Activated T-cell treated with anti-CD3 and anti-CD28 coated beads, Interleukin-2, amount 50 U/mL, for 24 hours (primary cell): ENCODE measurements at regions not wholly inside any gene's neighbourhood (a gene's known extent, or its start where the extent isn't known, plus 50 kb on each side); places are given as distances from the start of the nearest gene placed in this dataset.

Source experiments
- DNase-seq: peaks from one replicate; pipeline ENCODE4 v3.0.0-alpha.2; 2020
- H3K27ac Mint-ChIP-seq: 2 replicates; pipeline ENCODE4 v1.8.0; 2020; ENCODE audit warnings: mild to moderate bottlenecking, mixed read lengths
- H3K27me3 Mint-ChIP-seq: 2 replicates; pipeline ENCODE4 v1.8.0; 2020; ENCODE audit warnings: mixed read lengths
- H3K36me3 Mint-ChIP-seq: 2 replicates; pipeline ENCODE4 v1.8.0; 2020; ENCODE audit warnings: low read depth, mixed read lengths
- H3K4me1 Mint-ChIP-seq: 2 replicates; pipeline ENCODE4 v1.8.0; 2020; ENCODE audit warnings: low read depth, mixed read lengths
- H3K4me3 Mint-ChIP-seq: 2 replicates; pipeline ENCODE4 v1.8.0; 2020; ENCODE audit warnings: mild to moderate bottlenecking, moderate library complexity, mixed read lengths
- H3K9me3 Mint-ChIP-seq: 2 replicates; pipeline ENCODE4 v1.8.0; 2020; ENCODE audit warnings: mixed read lengths

GRCh38 chr10:71136036-71136721, 76.2 kb upstream of the UNC5B start:
- H3K9me3 Mint-ChIP-seq: no peaks in the 10 kb centered on the region
- H3K27ac Mint-ChIP-seq: no peak overlapping the region
- no peaks in the 10 kb centered on the region for H3K36me3 Mint-ChIP-seq
- peaks cover 32% of the 10 kb centered on the region for H3K27me3 Mint-ChIP-seq
- H3K4me3 Mint-ChIP-seq: no peak overlapping the region
- H3K4me1 Mint-ChIP-seq: no peaks in the 10 kb centered on the region
- DNase-seq: no peak

- Mint-ChIP-seq H3K27ac (no peak overlapping the region), H3K9me3 (no peaks in the 10 kb centered on the region), H3K36me3 (no peaks in the 10 kb centered on the region), H3K4me1 (no peaks in the 10 kb centered on the region), H3K4me3 (no peak overlapping the region), H3K27me3 (peaks cover 24% of the 10 kb centered on the region)
- no peak for DNase-seq
Observed at GRCh38 chr10:71137701-71138100, 74.7 kb upstream of the UNC5B start.

GRCh38 chr10:71138166-71138830, 74.1 kb upstream of the UNC5B start:
- H3K9me3 Mint-ChIP-seq: no peaks in the 10 kb centered on the region
- H3K27ac Mint-ChIP-seq: no peak overlapping the region
- H3K27me3 Mint-ChIP-seq: peaks cover 21% of the 10 kb centered on the region

GRCh38 chr10:71141528-71141927, 70.8 kb upstream of the UNC5B start:
- no peaks in the 10 kb centered on the region for H3K4me1 Mint-ChIP-seq
- no peak overlapping the region for H3K4me3 Mint-ChIP-seq
- H3K36me3 Mint-ChIP-seq: no peaks in the 10 kb centered on the region
- no peak for DNase-seq
- no peak overlapping the region for H3K27ac Mint-ChIP-seq
- peaks cover 11% of the 10 kb centered on the region for H3K27me3 Mint-ChIP-seq
- H3K9me3 Mint-ChIP-seq: no peaks in the 10 kb centered on the region

More at GRCh38 chr10:71138166-71138830, 74.1 kb upstream of the UNC5B start:
- H3K4me1 Mint-ChIP-seq: no peaks in the 10 kb centered on the region
- no peaks in the 10 kb centered on the region for H3K36me3 Mint-ChIP-seq
- no peak overlapping the region for H3K4me3 Mint-ChIP-seq
- no peak for DNase-seq

- Mint-ChIP-seq H3K4me3 (no peak overlapping the region), H3K27ac (no peak overlapping the region), H3K36me3 (no peaks in the 10 kb centered on the region), H3K27me3 (peaks cover 5% of the 10 kb centered on the region), H3K4me1 (no peaks in the 10 kb centered on the region), H3K9me3 (no peaks in the 10 kb centered on the region)
- DNase-seq: no peak
Observed at GRCh38 chr10:71143170-71143569, 69.2 kb upstream of the UNC5B start.

GRCh38 chr10:71143610-71144009, 68.8 kb upstream of the UNC5B start:
- H3K4me3 Mint-ChIP-seq: no peak overlapping the region
- H3K9me3 Mint-ChIP-seq: no peaks in the 10 kb centered on the region
- H3K36me3 Mint-ChIP-seq: no peaks in the 10 kb centered on the region
- no peak for DNase-seq
- no peaks in the 10 kb centered on the region for H3K4me1 Mint-ChIP-seq
- H3K27me3 Mint-ChIP-seq: peaks cover 1% of the 10 kb centered on the region
- no peak overlapping the region for H3K27ac Mint-ChIP-seq

- DNase-seq: no peak
- no peaks in the 10 kb centered on the region for H3K36me3 Mint-ChIP-seq
- no peaks in the 10 kb centered on the region for H3K9me3 Mint-ChIP-seq
- no peaks in the 10 kb centered on the region for H3K27me3 Mint-ChIP-seq
- H3K27ac Mint-ChIP-seq: no peak overlapping the region
- H3K4me1 Mint-ChIP-seq: no peaks in the 10 kb centered on the region
- no peak overlapping the region for H3K4me3 Mint-ChIP-seq
Observed at GRCh38 chr10:71144824-71145223, 67.5 kb upstream of the UNC5B start.

- DNase-seq: no peak
- Mint-ChIP-seq H3K27ac (no peak overlapping the region), H3K27me3 (no peaks in the 10 kb centered on the region), H3K4me1 (no peaks in the 10 kb centered on the region), H3K36me3 (no peaks in the 10 kb centered on the region), H3K9me3 (no peaks in the 10 kb centered on the region), H3K4me3 (no peak overlapping the region)
Observed at GRCh38 chr10:71145352-71145945, 66.9 kb upstream of the UNC5B start.

GRCh38 chr10:71150796-71151195, 61.6 kb upstream of the UNC5B start:
- Mint-ChIP-seq H3K9me3 (no peaks in the 10 kb centered on the region), H3K27me3 (no peaks in the 10 kb centered on the region), H3K4me3 (no peak overlapping the region), H3K36me3 (no peaks in the 10 kb centered on the region), H3K4me1 (no peaks in the 10 kb centered on the region), H3K27ac (no peak overlapping the region)
- DNase-seq: no peak

GRCh38 chr10:71152043-71152442, 60.3 kb upstream of the UNC5B start:
- DNase-seq: no peak
- H3K36me3 Mint-ChIP-seq: no peaks in the 10 kb centered on the region
- no peak overlapping the region for H3K4me3 Mint-ChIP-seq
- no peak overlapping the region for H3K27ac Mint-ChIP-seq
- no peaks in the 10 kb centered on the region for H3K9me3 Mint-ChIP-seq
- H3K4me1 Mint-ChIP-seq: no peaks in the 10 kb centered on the region
- H3K27me3 Mint-ChIP-seq: no peaks in the 10 kb centered on the region

- H3K9me3 Mint-ChIP-seq: no peaks in the 10 kb centered on the region
- no peak for DNase-seq
- peaks cover 4% of the 10 kb centered on the region for H3K4me1 Mint-ChIP-seq
- no peak overlapping the region for H3K27ac Mint-ChIP-seq
- H3K36me3 Mint-ChIP-seq: no peaks in the 10 kb centered on the region
- H3K4me3 Mint-ChIP-seq: no peak overlapping the region
- no peaks in the 10 kb centered on the region for H3K27me3 Mint-ChIP-seq
Observed at GRCh38 chr10:71156436-71156835, 55.9 kb upstream of the UNC5B start.

GRCh38 chr10:71157435-71157834, 54.9 kb upstream of the UNC5B start:
- Mint-ChIP-seq H3K4me3 (no peak overlapping the region), H3K36me3 (no peaks in the 10 kb centered on the region), H3K9me3 (no peaks in the 10 kb centered on the region), H3K27ac (no peak overlapping the region), H3K4me1 (peaks cover 4% of the 10 kb centered on the region), H3K27me3 (no peaks in the 10 kb centered on the region)
- DNase-seq: no peak

- DNase-seq: no peak
- Mint-ChIP-seq H3K27ac (no peak overlapping the region), H3K4me3 (no peak overlapping the region), H3K27me3 (no peaks in the 10 kb centered on the region), H3K36me3 (no peaks in the 10 kb centered on the region), H3K4me1 (peaks cover 4% of the 10 kb centered on the region), H3K9me3 (no peaks in the 10 kb centered on the region)
Observed at GRCh38 chr10:71158251-71158650, 54.1 kb upstream of the UNC5B start.

GRCh38 chr10:71158902-71159301, 53.5 kb upstream of the UNC5B start:
- H3K4me1 Mint-ChIP-seq: peaks cover 4% of the 10 kb centered on the region
- no peak for DNase-seq
- H3K27ac Mint-ChIP-seq: no peak overlapping the region
- H3K27me3 Mint-ChIP-seq: no peaks in the 10 kb centered on the region
- H3K4me3 Mint-ChIP-seq: no peak overlapping the region
- no peaks in the 10 kb centered on the region for H3K36me3 Mint-ChIP-seq
- H3K9me3 Mint-ChIP-seq: no peaks in the 10 kb centered on the region

GRCh38 chr10:71159892-71160291, 52.5 kb upstream of the UNC5B start:
- no peak for DNase-seq
- no peaks in the 10 kb centered on the region for H3K9me3 Mint-ChIP-seq
- H3K27me3 Mint-ChIP-seq: no peaks in the 10 kb centered on the region
- peaks cover 4% of the 10 kb centered on the region for H3K4me1 Mint-ChIP-seq
- H3K4me3 Mint-ChIP-seq: no peak overlapping the region
- no peaks in the 10 kb centered on the region for H3K36me3 Mint-ChIP-seq
- no peak overlapping the region for H3K27ac Mint-ChIP-seq
